B cell (primary cell): ENCODE measurements at regions not wholly inside any gene's neighbourhood (a gene's known extent, or its start where the extent isn't known, plus 50 kb on each side); places are given as distances from the start of the nearest gene placed in this dataset.

ENCODE experiments used
- EZH2 ChIP-seq: IDR thresholded peaks from 2 replicates; pipeline ENCODE4 v1.6.1; 2012; ENCODE audit warnings: borderline replicate concordance, low read depth, mild to moderate bottlenecking, moderate library complexity, low read length; ENCODE audit not compliant: insufficient read depth, poor library complexity, severe bottlenecking
- TF ChIP-seq, protein P1 (sequence below): fragments of 200-600 bp; IDR thresholded peaks from one replicate; pipeline ENCODE4 v1.8.0; 2022; ENCODE audit warnings: antibody characterized with exemption, mild to moderate bottlenecking

DNA sequence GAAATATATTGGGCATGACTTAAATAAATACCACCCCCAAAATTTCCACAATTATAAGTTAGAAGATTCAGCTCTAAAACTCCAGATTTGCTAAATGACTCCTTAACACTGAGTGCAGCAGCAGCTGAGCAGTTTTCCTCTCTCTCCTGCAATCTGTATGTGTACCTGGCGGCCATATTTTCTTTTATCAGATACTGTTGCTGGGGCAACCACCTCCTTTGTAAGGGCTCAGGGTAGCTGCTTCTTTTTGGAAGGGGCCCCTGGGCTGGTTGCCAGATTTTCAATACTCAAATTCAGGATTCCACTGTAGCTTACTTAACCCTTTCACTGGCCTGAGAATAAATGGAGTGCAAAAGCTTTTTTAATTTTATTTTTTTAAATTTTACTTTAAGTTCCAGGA, 197.0 kb downstream of the TAF11L14 start:
- TF ChIP-seq, protein P1, sequence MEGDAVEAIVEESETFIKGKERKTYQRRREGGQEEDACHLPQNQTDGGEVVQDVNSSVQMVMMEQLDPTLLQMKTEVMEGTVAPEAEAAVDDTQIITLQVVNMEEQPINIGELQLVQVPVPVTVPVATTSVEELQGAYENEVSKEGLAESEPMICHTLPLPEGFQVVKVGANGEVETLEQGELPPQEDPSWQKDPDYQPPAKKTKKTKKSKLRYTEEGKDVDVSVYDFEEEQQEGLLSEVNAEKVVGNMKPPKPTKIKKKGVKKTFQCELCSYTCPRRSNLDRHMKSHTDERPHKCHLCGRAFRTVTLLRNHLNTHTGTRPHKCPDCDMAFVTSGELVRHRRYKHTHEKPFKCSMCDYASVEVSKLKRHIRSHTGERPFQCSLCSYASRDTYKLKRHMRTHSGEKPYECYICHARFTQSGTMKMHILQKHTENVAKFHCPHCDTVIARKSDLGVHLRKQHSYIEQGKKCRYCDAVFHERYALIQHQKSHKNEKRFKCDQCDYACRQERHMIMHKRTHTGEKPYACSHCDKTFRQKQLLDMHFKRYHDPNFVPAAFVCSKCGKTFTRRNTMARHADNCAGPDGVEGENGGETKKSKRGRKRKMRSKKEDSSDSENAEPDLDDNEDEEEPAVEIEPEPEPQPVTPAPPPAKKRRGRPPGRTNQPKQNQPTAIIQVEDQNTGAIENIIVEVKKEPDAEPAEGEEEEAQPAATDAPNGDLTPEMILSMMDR, result no peak
- TF ChIP-seq EZH2, result no peak
